ENCODE measurements at regions not wholly inside any gene's neighbourhood (a gene's known extent, or its start where the extent isn't known, plus 50 kb on each side); places are given as distances from the start of the nearest gene placed in this dataset.

DNA sequence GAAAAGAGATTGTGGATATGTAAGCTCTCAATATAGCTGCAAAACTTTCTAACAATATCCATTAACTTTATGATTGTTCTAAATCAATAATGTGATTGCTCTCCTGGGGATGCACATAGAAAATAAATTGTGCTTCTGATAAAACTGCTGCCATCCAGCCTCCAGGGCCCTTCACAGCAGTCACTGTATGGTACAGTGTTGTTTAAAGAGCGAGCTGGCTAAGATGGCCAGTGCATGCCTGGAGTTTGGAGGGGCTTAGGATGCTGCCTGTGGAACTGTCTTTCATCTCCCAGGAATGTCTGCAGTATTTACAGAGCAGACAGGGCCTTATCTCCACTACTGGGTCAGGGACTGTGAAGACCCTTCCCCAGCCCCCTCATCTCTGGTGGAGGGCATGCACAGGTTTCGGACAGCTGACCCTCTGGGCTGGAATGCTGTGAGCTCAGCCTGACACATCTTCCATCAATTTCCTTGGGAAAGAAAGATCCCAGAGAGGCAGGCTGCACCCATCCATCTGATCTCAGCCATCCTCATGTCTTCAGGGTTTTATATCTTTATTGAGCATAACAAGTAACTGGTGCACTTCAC is 137.0 kb downstream of the PLPP3 start:
- no peak for DNase-seq (ENCODE audit: low spot score)

DNA sequence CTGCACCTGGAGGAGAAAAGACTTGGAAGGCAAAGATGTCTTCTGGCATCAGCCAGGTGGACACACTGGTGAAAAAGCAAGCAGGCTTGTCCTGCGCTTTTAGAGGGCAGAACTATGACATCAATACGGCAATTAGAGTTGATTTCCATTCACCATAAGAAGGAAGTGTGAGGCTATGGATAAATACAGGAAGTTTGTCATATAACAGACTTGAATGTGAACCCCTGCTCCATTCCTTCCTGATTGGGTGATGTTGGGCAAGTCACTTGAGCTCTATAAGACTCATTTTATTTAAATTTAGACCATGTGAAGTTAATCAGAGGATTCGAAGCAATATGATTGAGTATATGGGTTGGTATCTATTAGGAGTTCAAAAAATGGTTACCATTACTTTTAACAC is 137.8 kb downstream of the PLPP3 start:
- no peak for DNase-seq (ENCODE audit: low spot score)

DNA sequence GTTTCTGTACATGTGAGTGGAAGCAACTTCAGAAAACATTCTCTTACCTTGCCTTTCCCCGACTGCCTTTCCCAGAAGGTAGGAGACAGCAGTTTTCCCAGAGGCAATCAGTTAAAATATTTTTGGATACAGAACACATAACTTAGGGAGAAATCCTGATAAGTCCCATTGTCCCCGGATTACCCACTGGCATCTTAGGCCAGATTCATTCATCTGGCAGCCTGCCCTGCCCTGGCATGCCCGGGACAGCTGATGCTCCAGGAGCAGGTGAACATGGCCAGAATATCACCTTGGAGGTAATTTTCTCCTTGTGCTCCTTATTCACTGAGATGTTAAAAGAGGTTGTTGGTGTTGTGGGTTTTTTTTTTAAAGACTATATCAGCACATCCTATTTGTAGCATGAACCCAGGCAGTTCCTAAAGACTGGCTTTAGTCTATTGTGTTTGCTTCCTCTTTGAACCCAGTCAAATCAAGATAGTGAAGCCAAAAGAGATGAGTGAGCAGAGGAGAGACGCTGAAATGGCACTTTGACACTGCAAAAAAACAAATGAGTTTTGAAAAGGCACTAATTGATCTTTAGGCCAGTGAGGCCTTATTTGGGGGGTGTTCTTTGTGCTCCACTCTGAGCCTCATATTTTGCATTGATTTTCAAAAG is 139.6 kb downstream of the PLPP3 start:
- no peak for DNase-seq (ENCODE audit: low spot score)

DNA sequence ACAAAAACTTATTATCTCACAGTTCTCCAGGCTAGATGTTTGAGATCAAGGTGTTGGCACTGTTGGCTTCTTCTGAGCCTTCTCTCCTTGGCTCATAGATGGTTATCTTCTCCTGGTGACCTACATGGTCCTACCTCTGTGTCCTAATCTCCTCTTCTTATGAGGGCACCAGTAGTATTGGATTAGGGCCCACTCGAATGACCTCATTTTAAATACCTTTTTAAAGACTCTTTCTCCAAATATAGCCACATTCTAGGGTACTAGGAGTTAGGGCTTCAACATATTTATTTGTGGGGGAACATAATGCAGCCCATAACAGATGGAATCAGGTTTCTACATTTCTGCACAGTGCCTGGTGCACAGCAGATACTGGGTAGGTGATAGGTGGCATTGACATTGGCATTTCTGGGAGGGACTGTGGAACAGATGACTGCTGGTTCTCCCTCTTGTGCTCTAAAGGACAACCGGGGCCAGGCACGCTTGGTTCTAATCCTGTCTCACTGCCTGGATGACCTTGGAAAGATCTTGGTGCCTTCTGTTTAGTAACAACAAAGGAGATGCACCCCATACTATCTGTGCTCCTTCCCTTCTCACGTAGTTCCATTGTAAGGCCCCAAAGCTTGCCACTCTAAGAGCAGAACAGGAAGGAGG is 140.3 kb downstream of the PLPP3 start:
- no peak for DNase-seq (ENCODE audit: low spot score)

DNA sequence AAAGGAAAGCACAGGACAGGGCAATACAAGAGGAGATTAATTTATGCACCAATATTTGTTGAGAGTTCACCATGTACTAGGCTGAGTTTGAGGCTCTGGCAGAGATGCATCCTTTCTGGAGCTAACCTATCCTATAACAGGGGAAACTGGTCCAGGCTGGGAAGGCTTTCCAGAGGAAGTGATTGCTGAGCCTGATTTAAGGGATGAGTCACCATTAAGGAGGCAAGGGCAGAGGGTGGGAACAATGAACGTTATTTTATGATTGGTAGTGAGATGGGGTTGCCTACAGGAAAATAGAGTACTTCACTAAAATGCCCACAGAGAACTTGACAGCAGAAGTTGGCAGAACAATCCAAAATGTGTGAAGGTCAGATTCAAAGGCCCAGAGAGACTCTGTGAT is 141.4 kb downstream of the PLPP3 start:
- DNase-seq (ENCODE audit: low spot score), result no peak

DNA sequence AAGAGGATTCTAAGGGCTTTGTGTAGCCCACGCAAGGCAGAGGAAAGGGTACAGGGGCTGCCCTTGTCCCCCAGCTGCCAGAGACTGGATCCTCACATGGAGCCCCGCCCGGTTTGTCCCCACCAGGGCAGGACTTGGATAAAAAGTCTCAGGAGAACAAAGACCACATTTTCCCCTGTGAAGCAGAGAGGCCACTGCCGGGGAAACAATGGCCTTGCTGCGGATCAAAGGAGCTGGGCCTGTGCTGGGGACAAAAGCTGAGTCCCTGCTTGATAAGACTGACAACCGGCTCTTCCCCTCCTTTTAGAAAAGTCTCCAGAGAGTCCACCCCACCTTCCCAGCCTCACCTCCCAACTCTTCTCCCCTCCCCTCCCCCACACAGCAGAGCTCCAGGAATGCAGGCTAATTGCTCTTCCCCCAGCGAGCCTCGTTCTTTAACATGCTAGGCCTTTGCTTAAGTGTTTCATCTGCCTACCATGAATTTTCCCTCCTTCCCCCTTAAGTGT is 142.4 kb downstream of the PLPP3 start:
- DNase-seq (ENCODE audit: low spot score), result no peak

DNA sequence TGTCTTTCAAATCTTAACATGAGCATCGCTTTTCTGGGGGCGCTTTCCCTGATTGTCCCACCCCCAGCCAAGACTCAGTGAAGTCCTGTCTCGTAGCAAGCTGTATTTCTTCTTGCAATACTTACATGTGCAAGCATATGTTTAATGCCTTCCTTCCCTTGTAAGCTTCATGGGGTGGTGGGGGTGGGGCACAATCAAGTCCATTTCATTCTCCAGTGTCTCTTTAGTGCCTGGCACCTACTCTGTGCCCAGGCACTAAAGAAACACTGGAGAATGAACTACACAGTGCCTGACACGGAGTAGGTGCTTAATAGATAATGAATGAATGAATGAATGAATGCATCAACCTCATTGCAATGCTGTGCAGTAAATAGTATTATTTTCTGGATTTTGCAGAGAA is 143.1 kb downstream of the PLPP3 start:
- no peak for DNase-seq (ENCODE audit: low spot score)

DNA sequence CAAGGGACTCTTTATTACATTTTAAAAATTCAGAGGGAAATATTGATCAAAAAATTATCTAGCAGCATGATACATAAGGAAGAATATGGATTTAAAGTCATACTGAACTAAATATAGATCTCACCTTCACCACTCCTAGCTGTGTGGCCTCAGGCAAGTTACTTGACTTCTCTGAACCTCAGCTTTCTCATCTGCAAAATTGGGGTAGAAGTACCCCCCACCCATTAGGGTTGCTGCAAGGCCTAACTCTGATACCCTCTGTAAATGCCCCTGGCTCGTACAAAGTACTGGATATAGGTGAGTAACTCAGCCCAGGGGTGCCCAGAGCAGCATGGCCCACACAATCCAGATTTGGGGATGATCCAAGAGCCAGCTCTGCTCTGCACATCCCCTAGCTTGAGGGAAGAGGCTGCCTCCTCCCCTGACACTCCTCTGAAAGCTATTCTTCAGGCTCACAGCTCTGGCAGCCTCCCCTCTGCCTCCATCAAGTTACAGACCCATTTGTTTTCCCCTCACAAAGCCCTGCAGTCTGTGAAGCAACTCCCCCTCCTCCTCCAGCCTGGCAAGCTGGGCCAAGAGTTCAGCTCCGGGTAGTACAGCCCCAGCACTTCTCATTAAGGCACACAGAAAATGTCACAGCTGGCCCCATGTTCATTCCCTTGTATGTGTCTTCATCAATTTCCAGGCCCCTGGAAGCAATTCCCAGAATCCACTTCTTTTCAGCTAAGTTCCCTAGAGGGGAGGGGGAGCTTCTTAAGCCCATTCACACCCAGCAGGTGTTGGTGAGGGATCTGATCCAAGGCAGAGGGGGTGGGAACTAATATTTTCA is 143.7 kb downstream of the PLPP3 start:
- no peak for DNase-seq (ENCODE audit: low spot score)

DNA sequence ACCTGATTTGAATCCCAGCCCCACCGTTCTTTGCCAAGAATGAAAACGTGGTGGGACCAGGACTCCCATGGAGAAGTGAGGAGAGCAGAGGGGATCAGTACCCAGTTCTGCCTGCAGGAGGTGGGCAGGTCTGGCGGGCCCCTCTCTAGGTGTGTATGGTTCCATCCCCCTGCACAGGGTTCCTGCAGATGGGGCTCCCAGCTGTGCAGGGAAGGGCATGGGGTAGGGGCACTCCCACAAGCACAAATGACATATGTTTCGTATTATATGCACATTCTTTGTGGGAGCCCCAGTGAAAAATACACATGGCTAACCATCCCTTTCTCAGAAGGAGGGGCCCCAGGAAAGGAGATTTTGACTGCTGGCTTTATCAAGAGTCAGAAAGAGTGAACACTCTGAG is 144.6 kb downstream of the PLPP3 start:
- DNase-seq (ENCODE audit: low spot score), result no peak

DNA sequence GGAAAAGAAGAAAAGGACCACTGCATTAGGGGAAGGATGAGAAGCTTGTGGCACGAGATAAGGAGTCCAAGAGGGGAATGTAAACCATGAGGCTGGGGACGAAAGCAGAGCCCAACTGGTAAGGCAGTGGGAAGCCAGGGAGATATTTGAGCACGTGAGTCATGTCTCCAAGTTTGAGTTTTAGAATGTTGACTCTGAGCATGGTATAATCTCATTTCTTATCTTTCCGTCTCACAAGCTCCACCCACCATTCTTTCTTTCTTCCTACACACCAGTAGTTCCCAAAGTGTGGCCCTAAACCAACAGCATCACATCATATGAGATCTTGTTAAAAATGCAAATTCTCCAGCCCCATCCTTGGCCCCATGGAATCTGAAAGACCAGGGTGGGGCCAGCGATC is 145.3 kb downstream of the PLPP3 start:
- DNase-seq (ENCODE audit: low spot score), result no peak

DNA sequence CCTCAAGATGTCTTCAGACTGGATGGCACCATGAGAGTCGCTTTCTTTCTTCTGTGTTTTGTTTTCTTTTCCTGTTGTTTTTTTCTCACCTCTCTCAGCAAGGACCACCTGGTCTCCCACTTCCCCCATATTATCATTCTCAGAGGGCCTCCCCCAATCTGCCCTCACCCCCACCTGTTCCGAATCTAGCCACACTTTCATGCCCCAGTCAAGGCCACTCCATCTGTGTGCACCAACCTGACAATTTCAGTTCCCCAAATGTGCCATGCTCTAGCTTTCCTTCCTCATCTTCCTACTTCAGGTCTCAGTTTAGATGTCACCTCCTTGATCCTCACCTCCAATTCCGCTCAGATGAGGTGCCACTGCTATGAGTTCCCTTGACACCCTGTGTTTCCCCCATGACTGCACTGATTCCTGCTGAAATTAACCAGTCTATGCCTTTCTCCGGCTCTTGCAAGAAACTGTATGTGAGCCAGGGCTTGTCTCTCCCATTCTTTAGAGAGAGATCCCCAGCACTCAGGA is 146.2 kb downstream of the PLPP3 start:
- no peak for DNase-seq (ENCODE audit: low spot score)

DNA sequence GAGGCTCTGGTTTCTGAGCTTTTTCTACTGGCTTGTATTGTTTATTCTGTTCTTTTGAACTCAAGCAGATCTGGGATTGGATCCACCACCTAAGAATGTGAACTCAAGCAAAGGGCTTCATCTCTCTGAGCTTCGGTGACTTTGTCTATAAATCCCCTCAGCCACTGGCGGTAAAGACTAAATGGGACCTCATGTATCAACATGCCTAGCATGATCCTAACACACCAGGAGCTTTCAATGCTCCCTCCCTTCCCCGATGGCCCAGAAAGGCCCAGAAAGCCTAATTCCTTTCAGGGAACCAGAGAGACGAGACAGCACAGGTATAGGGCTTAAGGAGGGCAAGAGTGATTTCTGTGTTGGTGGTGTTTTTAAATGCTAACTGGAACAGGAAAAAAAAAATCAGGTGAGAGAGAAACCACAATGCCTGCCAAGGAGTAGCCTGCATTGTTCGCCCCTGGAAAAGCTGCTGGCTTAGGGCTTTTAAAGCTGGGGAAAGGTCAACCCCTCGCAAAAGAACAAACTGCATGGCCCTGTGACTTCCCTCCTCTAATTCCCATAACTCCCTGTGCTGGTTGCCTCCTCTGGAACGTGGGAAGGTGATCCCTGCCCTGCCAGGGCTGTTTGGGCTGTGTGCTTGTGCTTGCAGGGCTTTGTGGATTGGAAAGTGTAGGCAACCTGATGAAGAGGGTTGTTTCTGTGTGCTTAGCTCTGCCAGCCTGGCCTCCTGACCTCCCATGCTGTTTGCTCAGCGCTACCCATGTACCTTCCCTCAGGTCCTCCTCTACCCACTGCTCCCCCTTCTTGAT is 147.0 kb downstream of the PLPP3 start:
- no peak for DNase-seq (ENCODE audit: low spot score)

DNA sequence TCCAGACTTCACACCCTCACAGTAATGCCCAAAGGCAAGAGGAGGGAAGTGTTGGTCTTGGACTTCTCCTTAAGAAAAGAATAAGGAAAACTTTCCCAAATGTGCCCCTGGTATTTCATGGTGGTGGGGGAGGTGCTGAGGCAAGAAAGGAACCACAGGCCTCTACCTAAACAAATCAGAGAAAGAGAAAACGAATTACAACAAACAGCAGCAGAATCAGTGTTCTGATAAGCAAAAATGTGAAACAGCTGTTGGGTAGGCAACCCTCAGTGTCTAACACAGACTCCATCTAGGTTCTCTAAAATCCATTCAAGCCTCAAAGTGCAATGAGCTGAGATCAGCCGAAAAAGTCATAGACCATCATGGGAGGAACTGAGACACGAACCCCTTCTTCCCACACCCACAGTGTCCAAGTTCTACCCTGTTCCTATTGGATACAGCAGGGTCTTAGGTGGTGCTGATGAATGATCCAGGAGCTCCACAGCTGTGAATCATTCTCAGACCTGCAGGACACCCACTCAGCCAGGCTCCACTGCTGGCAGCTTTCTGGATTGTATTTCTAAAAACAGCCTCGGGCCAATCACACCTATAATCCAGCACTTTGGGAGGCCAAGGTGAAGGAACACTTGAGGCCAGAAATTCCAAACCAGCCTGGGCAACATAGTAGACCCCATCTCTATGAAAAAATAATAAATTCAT is 149.1 kb downstream of the PLPP3 start:
- DNase-seq (ENCODE audit: low spot score), result no peak

DNA sequence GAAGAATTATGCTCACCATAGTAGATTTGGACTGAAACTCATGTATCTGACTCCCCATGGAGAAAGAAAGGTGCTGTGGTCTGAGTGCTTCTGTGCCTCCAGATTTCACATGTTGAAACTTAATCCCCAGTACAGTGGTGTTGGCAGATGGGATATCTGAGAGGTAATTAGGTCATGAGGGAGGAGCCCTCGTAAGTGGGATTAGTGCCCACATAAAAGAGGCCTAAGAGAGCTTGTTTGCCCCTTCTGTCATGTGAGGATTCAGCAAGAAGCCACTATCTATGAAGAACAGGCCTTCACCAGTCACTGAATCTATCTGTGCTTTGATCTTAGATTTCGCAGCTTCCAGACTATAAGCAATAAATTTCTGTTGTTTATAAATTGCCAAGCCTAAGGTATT is 150.1 kb downstream of the PLPP3 start:
- DNase-seq (ENCODE audit: low spot score), result no peak

DNA sequence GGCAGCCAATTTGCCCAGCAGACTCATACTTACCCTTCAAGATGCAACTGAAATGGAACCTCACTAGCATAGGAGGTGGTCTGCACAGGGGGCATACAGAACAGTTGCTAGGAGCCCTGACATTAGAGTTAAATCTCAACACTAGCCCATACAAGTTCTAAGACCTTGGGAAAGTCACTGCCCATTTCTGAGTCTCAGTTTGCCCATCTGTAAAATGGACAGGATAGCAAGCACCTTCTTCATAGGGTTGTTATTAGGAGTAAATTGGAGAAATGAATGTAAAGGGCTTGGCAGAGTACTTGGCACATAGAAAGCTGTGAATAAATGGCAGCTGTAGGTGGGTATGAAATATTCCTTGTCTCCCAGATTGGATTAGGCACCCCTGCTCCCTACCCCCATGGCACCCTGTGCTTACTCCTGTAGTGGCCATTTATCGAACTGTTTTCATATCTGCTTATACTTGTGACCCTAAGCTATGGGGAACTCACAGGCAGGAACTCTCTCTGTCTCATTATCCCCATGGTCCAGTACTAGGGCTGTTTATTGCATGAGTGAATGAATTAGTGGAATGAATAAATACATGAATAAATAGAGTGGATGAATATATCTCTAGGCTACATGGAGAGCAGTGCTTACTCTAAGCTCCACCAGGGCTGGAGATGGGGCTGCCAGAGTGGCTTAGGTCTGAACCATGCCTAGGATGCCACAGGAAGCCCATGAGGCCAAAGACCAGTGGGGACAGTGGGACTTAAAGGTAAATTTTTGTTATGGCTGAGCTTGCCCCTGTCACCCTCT is 152.6 kb downstream of the PLPP3 start:
- DNase-seq (ENCODE audit: low spot score), result no peak

DNA sequence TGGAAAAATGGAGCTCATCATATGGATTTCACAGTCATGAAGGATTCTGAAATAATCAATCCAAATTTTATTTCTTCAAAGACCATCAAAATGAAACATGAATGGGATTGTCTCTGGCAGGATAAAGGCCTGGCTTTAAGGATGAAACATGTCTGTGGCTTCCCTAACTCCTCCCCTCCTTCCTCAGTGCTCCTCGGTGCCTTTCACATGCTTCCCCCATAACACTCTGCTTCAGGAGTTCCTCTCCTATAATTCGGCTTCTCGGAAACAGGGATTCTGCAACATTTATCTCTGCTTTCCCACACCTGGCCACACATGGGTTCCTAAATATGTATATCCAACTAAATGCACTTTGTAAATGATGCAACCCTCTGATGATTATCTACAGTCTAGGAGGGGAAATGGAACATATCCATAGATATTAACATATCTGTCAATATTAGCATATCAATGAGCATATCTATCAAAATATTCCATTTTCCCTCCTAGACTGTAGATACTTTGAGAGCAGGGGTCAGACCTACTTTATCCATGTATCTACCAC is 153.8 kb downstream of the PLPP3 start:
- DNase-seq (ENCODE audit: low spot score), result no peak

DNA sequence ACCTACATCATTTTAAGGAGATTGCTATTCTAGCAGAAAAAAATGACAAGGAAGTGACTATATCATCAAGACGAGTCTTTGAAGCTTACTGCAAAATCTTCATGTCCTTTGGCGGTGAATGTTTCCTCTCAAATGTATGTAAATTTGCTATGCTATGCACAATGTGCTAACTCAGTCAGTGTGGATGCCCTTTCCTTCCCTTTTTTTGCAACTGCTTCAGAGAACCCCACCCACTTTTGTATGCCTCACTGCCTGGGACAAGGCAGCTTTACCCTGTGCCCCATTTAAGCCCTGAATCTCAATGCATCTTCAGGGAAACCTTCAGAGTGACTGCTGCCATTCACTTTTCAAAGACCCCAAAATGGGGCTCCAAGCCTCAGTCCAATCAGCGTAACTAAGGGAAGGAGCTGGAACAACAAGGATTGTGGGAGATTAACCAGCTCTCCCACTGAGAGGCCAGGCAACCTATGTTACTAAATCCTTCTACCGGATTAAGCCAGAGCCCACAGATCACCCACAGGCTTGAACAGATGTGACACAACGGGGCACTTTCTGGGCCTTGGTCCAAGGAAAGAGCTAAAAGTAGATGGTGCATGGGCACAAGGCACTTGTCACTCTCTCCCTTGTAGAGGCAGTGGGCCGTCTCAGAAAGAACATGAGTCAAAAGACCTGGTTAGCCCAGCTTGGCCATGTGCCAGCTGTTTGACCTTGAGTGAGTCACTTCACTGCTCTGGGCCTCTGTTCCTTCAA is 154.4 kb downstream of the PLPP3 start:
- DNase-seq (ENCODE audit: low spot score), result no peak

DNA sequence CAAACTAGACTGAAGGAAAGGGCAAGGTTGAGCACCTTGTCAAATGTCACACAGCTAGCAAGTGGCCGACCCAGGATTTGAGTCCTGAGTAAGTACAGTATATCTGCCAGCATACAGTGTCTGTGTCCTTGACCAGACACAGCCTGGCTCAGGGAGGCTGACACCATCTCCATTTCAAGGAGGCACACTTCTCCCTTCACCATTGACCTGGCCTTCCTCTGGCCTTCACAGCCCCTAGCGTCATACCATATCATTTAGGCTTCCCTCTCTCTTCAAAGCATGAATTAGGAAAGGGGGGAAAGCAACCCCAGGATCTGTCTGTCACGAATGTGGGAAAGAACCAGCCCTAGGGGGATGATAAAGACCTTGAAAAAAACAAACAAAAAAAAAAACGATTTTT is 155.6 kb downstream of the PLPP3 start:
- DNase-seq (ENCODE audit: low spot score), result no peak

DNA sequence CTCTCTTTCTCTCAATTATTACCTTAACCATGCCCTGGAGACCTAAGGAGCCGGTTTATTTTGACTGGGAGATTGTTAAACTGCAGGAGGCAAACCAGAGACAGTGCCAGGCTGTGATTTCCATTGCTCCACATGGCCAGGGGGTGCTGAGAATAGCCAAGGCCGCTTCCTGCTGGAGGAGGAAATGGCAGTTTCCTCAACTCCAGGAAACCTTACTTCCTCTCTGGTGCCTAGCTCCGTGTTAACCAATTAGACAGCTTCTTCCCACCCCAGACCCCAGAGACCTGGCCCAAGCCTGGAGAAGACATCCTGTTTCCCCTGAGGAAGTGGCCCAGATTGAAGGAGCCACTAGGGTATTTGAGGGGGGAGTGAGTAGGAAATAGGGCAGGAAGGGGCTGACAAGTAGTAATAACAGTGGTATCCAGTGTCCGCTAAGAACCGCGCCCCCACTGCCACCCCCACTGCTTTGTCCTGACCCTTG is 161.2 kb downstream of the PLPP3 start:
- DNase-seq (ENCODE audit: low spot score), result no peak

Measured in CD4-positive, alpha-beta T cell treated with Interleukin-15 for 4 hours (primary cell).